PFSK-1 (cell line): ENCODE measurements at regions not wholly inside any gene's neighbourhood (a gene's known extent, or its start where the extent isn't known, plus 50 kb on each side); places are given as distances from the start of the nearest gene placed in this dataset.

Source experiments
- FOXP2 ChIP-seq: optimal IDR thresholded peaks from 2 replicates; pipeline ENCODE3; 2011; ENCODE audit warnings: borderline replicate concordance, control low read depth, inconsistent platforms; ENCODE audit not compliant: insufficient read depth; ENCODE audit errors: extremely low read length, extremely low read depth
- POLR2AphosphoS5 ChIP-seq: IDR thresholded peaks from 2 replicates; pipeline ENCODE4 v1.6.1; 2012; ENCODE audit warnings: low read depth, mild to moderate bottlenecking, control low read depth, low read length, moderate library complexity
- SIN3A ChIP-seq: IDR thresholded peaks from 2 replicates; pipeline ENCODE4 v1.6.1; 2012; ENCODE audit warnings: mild to moderate bottlenecking, low read length, moderate library complexity, borderline replicate concordance; ENCODE audit not compliant: insufficient read depth
- TAF1 ChIP-seq: IDR thresholded peaks from 2 replicates; pipeline ENCODE4 v1.6.1; 2012; ENCODE audit warnings: low read length, control low read depth, borderline replicate concordance; ENCODE audit not compliant: insufficient read depth
- TF ChIP-seq, protein P1 (sequence below), 2 experiments: IDR thresholded peaks; 2 replicates each; pipeline versions ENCODE4 v1.6.1 to v1.8.0; 2011 to 2012; ENCODE audit warnings: low read depth in 2 of 2, low read length in 2 of 2, control low read depth in 1 of 2, inconsistent platforms in 1 of 2, mild to moderate bottlenecking in 1 of 2, moderate library complexity in 1 of 2; ENCODE audit not compliant: insufficient read depth in 1 of 2

DNA sequence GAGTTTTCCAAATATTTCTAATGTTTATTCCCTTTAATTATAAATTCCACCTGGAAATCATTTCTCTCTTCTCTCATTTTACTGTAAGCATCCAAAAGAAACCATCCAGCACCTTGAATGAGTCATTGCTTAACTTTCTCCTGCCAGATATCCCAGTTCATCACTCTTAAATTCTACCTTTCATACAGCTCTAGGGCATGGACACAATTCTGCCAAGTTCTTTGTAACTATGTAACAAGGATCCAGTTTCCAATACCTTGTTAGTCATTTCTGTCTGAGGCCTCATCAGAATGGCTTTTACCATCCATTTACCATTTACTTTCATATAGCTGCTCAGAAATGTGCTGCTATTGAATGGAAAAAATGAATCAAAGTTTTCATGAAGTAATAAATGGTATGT is 455.4 kb upstream of the TENM4 start:
- TF ChIP-seq POLR2AphosphoS5 = no peak

DNA sequence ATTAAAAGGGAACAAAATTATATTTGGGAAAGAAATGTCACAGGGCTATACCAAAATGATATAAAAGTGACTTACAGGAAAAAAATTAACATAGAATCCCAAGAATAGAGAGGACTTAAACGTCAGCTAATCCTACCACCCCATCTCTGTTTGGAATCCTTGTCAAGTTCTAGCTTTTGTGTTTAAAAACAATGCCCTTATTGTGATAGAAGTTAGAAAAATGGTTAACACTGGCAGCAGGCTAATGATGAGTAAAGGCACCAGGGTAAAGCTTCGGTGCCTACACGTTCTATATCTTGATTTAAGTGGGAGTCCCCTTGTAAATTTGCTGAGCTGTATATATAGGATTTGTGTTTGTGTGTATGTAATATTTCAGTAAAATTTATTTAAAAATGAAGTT is 453.3 kb upstream of the TENM4 start:
- TF ChIP-seq POLR2AphosphoS5 (no peak), FOXP2 (no peak)

DNA sequence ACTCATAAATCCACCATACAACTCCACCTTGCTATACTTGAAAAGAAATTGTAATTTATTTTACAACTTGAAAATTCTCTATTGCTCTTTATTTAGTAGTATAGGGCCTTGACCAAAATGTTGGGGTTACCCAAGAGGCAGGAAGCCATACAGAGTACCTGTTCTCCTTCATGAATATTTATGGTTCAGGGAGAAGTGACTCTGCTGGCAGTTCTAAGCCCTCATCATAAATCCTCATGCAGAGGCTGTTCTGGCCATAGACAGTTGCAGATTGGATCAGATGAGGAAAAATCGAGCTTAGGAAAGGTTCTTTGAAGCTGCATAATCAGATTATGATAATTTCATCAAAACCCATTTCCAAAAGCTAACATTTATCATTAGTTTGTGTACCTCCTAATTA is 449.4 kb upstream of the TENM4 start:
- TF ChIP-seq TAF1 (no peak), SIN3A (no peak), FOXP2 (no peak), POLR2AphosphoS5 (no peak)
- TF ChIP-seq, protein P1, sequence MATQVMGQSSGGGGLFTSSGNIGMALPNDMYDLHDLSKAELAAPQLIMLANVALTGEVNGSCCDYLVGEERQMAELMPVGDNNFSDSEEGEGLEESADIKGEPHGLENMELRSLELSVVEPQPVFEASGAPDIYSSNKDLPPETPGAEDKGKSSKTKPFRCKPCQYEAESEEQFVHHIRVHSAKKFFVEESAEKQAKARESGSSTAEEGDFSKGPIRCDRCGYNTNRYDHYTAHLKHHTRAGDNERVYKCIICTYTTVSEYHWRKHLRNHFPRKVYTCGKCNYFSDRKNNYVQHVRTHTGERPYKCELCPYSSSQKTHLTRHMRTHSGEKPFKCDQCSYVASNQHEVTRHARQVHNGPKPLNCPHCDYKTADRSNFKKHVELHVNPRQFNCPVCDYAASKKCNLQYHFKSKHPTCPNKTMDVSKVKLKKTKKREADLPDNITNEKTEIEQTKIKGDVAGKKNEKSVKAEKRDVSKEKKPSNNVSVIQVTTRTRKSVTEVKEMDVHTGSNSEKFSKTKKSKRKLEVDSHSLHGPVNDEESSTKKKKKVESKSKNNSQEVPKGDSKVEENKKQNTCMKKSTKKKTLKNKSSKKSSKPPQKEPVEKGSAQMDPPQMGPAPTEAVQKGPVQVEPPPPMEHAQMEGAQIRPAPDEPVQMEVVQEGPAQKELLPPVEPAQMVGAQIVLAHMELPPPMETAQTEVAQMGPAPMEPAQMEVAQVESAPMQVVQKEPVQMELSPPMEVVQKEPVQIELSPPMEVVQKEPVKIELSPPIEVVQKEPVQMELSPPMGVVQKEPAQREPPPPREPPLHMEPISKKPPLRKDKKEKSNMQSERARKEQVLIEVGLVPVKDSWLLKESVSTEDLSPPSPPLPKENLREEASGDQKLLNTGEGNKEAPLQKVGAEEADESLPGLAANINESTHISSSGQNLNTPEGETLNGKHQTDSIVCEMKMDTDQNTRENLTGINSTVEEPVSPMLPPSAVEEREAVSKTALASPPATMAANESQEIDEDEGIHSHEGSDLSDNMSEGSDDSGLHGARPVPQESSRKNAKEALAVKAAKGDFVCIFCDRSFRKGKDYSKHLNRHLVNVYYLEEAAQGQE (IDR thresholded peaks at IDR 0.05; ENCODE audit: insufficient read depth in 1 of 2, low read depth in 2 of 2, low read length in 2 of 2) = no peak

DNA sequence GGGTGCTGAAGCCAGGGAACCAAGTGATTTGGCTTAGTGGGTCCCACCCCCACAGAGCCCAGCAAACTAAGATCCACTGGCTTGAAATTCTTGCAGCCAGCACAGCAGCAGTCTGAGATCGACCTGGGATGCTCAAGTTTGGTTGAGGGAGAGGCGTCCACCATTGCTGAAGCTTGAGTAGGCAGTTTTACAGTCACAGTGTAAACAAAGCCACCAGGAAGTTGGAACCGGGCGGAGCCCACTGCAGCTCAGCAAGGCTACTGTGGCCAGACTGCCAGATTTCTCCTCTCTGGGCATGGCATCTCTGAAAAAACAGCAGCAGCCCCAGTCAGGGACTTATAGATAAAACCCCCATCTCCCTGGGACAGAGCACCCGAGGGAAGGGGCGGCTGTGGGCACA is 424.1 kb upstream of the TENM4 start:
- TF ChIP-seq FOXP2 = no peak
- TF ChIP-seq, protein P1 (IDR thresholded peaks at IDR 0.05; ENCODE audit: insufficient read depth in 1 of 2, low read depth in 2 of 2, low read length in 2 of 2) = no peak
- TF ChIP-seq TAF1 = no peak
- TF ChIP-seq SIN3A = no peak
- TF ChIP-seq POLR2AphosphoS5 = no peak

DNA sequence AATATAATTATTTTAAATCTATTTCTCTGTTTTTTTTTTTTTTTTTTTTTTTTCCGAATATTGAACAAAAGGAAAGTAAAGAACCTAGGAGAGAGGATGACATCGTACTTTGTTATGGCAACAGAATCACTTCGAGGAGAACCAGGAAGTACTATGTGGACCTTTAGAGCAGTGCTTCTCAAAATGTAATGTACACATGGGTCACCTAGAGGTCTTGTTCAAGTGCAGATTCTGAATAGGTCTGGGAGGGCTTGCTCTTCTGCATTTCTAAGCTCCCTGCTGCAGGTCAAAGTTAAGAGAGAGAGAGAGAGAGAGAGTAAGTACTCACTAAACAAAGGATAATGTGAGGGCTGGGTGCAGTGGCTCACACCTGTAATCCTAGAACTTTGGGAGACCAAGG is 419.5 kb upstream of the TENM4 start:
- TF ChIP-seq, protein P1 (IDR thresholded peaks at IDR 0.05; ENCODE audit: insufficient read depth in 1 of 2, low read depth in 2 of 2, low read length in 2 of 2) = no peak
- TF ChIP-seq FOXP2 (no peak), POLR2AphosphoS5 (no peak), SIN3A (no peak), TAF1 (no peak)

DNA sequence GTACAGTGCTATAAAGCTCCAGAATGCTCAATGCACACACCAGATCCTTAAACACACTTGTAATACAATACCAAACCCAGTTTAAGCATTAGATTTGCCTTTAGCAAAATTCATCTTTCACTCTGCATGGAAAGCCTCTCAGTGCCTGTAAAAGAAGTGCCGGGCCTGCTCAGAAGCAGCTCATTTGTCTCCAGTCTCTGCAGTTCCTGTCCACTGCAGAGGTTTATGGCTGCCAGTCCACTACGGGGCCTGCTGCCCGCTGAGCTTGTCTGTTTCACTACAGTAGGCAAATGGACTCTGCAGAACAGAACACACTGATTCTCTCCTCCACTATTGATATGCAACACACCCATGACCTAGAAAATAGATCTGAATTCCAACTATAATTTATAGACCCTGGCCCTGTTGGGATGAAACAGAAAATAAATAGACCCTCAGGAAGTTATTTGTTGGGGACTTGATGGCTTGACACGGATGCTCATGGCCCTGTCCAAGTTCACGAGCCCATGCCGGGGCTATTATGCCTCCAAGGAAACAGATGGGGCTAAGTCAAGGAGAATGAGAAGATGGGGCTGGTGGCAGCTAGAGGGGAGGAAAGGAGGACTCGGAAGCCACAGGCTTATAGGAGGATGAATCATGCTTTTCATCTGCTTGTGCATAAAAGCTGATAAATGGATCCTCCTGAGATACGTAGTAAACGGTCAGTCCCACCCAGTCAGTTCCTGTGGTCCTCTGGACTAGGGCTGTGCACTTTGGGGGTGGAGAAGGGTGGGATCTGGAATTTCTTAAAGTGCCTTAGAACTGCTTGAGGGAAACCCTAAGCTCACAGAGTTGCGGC is 416.8 kb upstream of the TENM4 start:
- TF ChIP-seq SIN3A (no peak), POLR2AphosphoS5 (no peak), FOXP2 (no peak), TAF1 (no peak)
- TF ChIP-seq, protein P1 (IDR thresholded peaks at IDR 0.05; ENCODE audit: insufficient read depth in 1 of 2, low read depth in 2 of 2, low read length in 2 of 2) = no peak
